GM21528 (cell line): ENCODE measurements at regions not wholly inside any gene's neighbourhood (a gene's known extent, or its start where the extent isn't known, plus 50 kb on each side); places are given as distances from the start of the nearest gene placed in this dataset.

Experiments used
- ATAC-seq: cut with Tn5 transposase; IDR thresholded peaks from one replicate; pipeline ENCODE4 v1.9.1; 2021; ENCODE audit warnings: mild to moderate bottlenecking, moderate library complexity; ENCODE audit not compliant: unreplicated experiment, low FRiP score

- no peak for ATAC-seq
Measured at GRCh38 chr6:144888621-144889020, 603.5 kb downstream of the UTRN start.

GRCh38 chr6:144893680-144894151 is 608.6 kb downstream of the UTRN start:
- ATAC-seq, result no peak

GRCh38 chr6:144894240-144894639 is 609.1 kb downstream of the UTRN start:
- ATAC-seq, result no peak

- no peak for ATAC-seq
Measured at GRCh38 chr6:144895313-144896278, 610.5 kb downstream of the UTRN start.

- no peak for ATAC-seq
Measured at GRCh38 chr6:144896289-144896688, 611.2 kb downstream of the UTRN start.

GRCh38 chr6:144896871-144897270 is 611.7 kb downstream of the UTRN start:
- ATAC-seq, result no peak

GRCh38 chr6:144897441-144897921 is 612.3 kb downstream of the UTRN start:
- ATAC-seq, result no peak

- ATAC-seq, result no peak
Measured at GRCh38 chr6:144898052-144898689, 613.0 kb downstream of the UTRN start.

GRCh38 chr6:144898741-144899140 is 613.6 kb downstream of the UTRN start:
- no peak for ATAC-seq

- ATAC-seq, result no peak
Measured at GRCh38 chr6:144899161-144899560, 614.0 kb downstream of the UTRN start.

- ATAC-seq, result no peak
Measured at GRCh38 chr6:144901412-144901811, 616.3 kb downstream of the UTRN start.

GRCh38 chr6:144908004-144908403 is 622.9 kb downstream of the UTRN start:
- no peak for ATAC-seq

GRCh38 chr6:144909753-144910285 is 624.7 kb downstream of the UTRN start:
- no peak for ATAC-seq

GRCh38 chr6:144911322-144911721 is 626.2 kb downstream of the UTRN start:
- ATAC-seq, result no peak

- ATAC-seq, result no peak
Measured at GRCh38 chr6:144912474-144912873, 627.3 kb downstream of the UTRN start.

- no peak for ATAC-seq
Measured at GRCh38 chr6:144918073-144918472, 632.9 kb downstream of the UTRN start.

- no peak for ATAC-seq
Measured at GRCh38 chr6:144919560-144919959, 634.4 kb downstream of the UTRN start.

- ATAC-seq, result no peak
Measured at GRCh38 chr6:144920391-144920961, 635.3 kb downstream of the UTRN start.

- no peak for ATAC-seq
Measured at GRCh38 chr6:144921206-144921975, 636.3 kb downstream of the UTRN start.

GRCh38 chr6:144922120-144922722 is 637.1 kb downstream of the UTRN start:
- ATAC-seq, result no peak
